ENCODE measurements at regions not wholly inside any gene's neighbourhood (a gene's known extent, or its start where the extent isn't known, plus 50 kb on each side); places are given as distances from the start of the nearest gene placed in this dataset.

DNA sequence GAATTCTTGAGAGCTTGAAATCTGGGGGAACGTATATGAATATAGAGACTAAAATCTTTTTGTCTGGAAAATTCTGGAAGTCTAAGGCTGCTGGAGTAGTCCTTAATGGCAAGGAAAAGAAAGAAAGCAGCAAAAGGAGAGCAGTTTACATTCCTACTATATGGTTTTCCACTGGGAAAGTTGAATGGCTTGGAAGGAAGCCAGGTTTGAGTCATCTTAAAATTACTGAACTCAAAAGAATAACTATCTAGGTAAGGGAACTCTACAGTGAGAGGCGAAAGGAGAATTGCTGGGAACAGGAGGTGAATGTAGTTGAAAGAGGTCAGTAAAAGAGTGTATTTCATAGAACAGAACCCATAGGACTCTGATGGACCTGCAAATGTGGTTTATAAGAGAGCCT, 258.1 kb upstream of the EDIL3 start (continued):
- TF ChIP-seq, protein P1, sequence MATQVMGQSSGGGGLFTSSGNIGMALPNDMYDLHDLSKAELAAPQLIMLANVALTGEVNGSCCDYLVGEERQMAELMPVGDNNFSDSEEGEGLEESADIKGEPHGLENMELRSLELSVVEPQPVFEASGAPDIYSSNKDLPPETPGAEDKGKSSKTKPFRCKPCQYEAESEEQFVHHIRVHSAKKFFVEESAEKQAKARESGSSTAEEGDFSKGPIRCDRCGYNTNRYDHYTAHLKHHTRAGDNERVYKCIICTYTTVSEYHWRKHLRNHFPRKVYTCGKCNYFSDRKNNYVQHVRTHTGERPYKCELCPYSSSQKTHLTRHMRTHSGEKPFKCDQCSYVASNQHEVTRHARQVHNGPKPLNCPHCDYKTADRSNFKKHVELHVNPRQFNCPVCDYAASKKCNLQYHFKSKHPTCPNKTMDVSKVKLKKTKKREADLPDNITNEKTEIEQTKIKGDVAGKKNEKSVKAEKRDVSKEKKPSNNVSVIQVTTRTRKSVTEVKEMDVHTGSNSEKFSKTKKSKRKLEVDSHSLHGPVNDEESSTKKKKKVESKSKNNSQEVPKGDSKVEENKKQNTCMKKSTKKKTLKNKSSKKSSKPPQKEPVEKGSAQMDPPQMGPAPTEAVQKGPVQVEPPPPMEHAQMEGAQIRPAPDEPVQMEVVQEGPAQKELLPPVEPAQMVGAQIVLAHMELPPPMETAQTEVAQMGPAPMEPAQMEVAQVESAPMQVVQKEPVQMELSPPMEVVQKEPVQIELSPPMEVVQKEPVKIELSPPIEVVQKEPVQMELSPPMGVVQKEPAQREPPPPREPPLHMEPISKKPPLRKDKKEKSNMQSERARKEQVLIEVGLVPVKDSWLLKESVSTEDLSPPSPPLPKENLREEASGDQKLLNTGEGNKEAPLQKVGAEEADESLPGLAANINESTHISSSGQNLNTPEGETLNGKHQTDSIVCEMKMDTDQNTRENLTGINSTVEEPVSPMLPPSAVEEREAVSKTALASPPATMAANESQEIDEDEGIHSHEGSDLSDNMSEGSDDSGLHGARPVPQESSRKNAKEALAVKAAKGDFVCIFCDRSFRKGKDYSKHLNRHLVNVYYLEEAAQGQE (IDR thresholded peaks at IDR 0.05): no peak

DNA sequence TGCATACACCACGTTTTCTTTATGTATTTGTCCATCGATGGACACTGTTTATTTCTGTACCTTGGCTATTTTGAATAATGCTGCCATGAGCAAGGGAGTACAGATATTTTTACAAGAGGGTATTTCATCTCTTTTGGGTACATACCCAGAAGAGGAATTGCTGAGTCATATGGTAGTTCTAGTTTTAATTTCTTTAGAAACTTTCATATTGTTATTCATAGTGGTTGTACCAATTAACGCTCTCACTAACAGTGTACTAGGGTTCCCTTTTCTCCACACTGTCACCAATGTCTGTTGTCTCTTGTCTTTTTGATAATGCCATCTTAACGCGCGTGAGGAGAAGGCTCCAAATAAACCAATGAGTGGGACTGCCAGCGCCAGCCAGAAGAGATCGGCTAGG, 257.6 kb upstream of the EDIL3 start:
- DNase-seq (ENCODE audit: low spot score): no peak
- Histone ChIP-seq H3K27ac (ENCODE audit: low read depth in 1 of 2, low read length in 2 of 2) (no peak overlapping the region), H3K4me3 (ENCODE audit: low read depth in 1 of 3, low read length in 3 of 3) (no peak overlapping the region), H3K9me3 (ENCODE audit: control insufficient read depth in 4 of 4, low read length in 3 of 4) (no peaks in the 10 kb centered on the region), H3K9ac (ENCODE audit: low read depth in 1 of 2, low read length in 2 of 2) (no peak overlapping the region), H3K36me3 (ENCODE audit: control insufficient read depth in 4 of 4, insufficient read depth in 3 of 4, low read depth in 1 of 4, low read length in 3 of 4) (no peaks in the 10 kb centered on the region), H3K27me3 (ENCODE audit: control insufficient read depth in 4 of 4, insufficient read depth in 4 of 4, low read length in 3 of 4) (no peaks in the 10 kb centered on the region), H3K4me1 (ENCODE audit: control insufficient read depth in 4 of 4, insufficient read depth in 4 of 4, low read length in 3 of 4) (no peaks in the 10 kb centered on the region)
- TF ChIP-seq, protein P2, sequence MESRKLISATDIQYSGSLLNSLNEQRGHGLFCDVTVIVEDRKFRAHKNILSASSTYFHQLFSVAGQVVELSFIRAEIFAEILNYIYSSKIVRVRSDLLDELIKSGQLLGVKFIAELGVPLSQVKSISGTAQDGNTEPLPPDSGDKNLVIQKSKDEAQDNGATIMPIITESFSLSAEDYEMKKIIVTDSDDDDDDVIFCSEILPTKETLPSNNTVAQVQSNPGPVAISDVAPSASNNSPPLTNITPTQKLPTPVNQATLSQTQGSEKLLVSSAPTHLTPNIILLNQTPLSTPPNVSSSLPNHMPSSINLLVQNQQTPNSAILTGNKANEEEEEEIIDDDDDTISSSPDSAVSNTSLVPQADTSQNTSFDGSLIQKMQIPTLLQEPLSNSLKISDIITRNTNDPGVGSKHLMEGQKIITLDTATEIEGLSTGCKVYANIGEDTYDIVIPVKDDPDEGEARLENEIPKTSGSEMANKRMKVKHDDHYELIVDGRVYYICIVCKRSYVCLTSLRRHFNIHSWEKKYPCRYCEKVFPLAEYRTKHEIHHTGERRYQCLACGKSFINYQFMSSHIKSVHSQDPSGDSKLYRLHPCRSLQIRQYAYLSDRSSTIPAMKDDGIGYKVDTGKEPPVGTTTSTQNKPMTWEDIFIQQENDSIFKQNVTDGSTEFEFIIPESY (IDR thresholded peaks at IDR 0.05): no peak
- TF ChIP-seq EGR1 (IDR thresholded peaks at IDR 0.05; ENCODE audit: low read depth in 2 of 2): no peak
- no peak for TF ChIP-seq NR2F2 (IDR thresholded peaks at IDR 0.05)
- no peak for TF ChIP-seq HNF4G (IDR thresholded peaks at IDR 0.05)
- WGBS: 89% methylated on average over 8 of the region's 8 CpGs

DNA sequence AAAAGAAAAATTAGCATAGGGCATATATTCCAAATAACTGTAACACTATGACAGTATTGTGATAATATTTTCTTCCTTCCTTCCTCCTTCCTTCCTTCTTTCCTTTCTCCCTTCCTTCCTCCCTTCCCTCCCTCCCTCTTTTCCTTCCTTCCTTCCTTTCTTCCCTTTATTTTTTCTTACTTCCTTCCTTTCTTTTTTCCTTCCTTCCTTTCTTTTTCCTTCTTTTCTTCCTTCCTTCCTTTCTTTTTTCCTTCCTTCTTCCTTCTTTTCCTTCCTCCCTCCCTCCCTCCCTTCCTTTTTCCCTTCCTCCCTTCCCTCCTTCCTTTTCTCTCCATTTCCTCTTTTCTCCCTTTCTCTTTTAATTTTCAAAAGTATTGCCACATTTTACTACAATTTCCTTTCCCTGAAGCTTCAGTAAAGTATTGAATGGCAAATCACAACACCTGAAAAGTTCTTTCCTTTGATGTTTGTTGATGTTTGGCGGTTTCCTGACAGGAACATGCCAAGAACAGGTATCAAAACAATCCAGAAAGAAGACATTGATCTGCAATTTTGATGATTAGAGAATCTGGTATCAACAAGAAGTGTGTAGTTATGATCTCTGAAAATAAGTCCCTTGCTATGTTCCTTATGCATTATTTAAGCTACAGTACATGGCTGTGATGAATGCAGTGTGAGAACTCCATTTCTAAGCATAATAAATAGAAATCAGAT, 253.1 kb upstream of the EDIL3 start:
- peaks cover 0 to 2% (median 0%) of the 10 kb centered on the region in 4 donors for H3K9me3 ChIP-seq (ENCODE audit: control insufficient read depth in 4 of 4, low read length in 3 of 4)
- H3K36me3 ChIP-seq (ENCODE audit: control insufficient read depth in 4 of 4, insufficient read depth in 3 of 4, low read depth in 1 of 4, low read length in 3 of 4): no peaks in the 10 kb centered on the region
- H3K4me3 ChIP-seq (ENCODE audit: low read depth in 1 of 3, low read length in 3 of 3): no peak overlapping the region
- 74% methylated on average over 1 of the region's 1 CpG for WGBS
- TF ChIP-seq NR2F2 (IDR thresholded peaks at IDR 0.05) (no peak), EGR1 (IDR thresholded peaks at IDR 0.05; ENCODE audit: low read depth in 2 of 2) (no peak), HNF4G (IDR thresholded peaks at IDR 0.05) (no peak), JUND (IDR thresholded peaks at IDR 0.05) (no peak)
- TF ChIP-seq, protein P3, sequence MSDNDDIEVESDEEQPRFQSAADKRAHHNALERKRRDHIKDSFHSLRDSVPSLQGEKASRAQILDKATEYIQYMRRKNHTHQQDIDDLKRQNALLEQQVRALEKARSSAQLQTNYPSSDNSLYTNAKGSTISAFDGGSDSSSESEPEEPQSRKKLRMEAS (IDR thresholded peaks at IDR 0.05): no peak
- H3K27me3 ChIP-seq (ENCODE audit: control insufficient read depth in 4 of 4, insufficient read depth in 4 of 4, low read length in 3 of 4): no peaks in the 10 kb centered on the region
- no peaks in the 10 kb centered on the region for H3K4me1 ChIP-seq (ENCODE audit: control insufficient read depth in 4 of 4, insufficient read depth in 4 of 4, low read length in 3 of 4)
- no peak overlapping the region for H3K9ac ChIP-seq (ENCODE audit: low read depth in 1 of 2, low read length in 2 of 2)
- H3K27ac ChIP-seq (ENCODE audit: low read depth in 1 of 2, low read length in 2 of 2): no peak overlapping the region
- no peak for DNase-seq (ENCODE audit: low spot score)

Data from liver (tissue), 7 donors.